ENCODE measurements at regions not wholly inside any gene's neighbourhood (a gene's known extent, or its start where the extent isn't known, plus 50 kb on each side); places are given as distances from the start of the nearest gene placed in this dataset.

GRCh38 chr11:91776655-91777054, 448.0 kb upstream of the FAT3 start:
- FAIRE-seq: no peak
- Histone ChIP-seq H3K4me1 (ENCODE audit: control insufficient read depth, extremely low read depth, insufficient read depth, low read length) (no peaks in the 10 kb centered on the region), H3K9me3 (replicated peaks; ENCODE audit: control insufficient read depth, insufficient read depth, low read length) (no peaks in the 10 kb centered on the region), H3K4me2 (ENCODE audit: insufficient read depth, low read length) (no peak overlapping the region), H3K79me2 (ENCODE audit: control insufficient read depth, insufficient read depth, low read length) (no peaks in the 10 kb centered on the region), H3K9me1 (replicated peaks; ENCODE audit: control insufficient read depth, extremely low read depth, insufficient read depth, low read length) (no peaks in the 10 kb centered on the region), H2AFZ (ENCODE audit: low read depth, low read length) (no peak overlapping the region), H3K9ac (replicated peaks; ENCODE audit: extremely low read depth, insufficient read depth, low read length) (no peak overlapping the region), H3K36me3 (ENCODE audit: control insufficient read depth in 2 of 2, extremely low read depth in 1 of 2, insufficient read depth in 2 of 2, low read length in 2 of 2) (no peaks in the 10 kb centered on the region), H4K20me1 (replicated peaks; ENCODE audit: control insufficient read depth, extremely low read depth, insufficient read depth, low read length) (no peaks in the 10 kb centered on the region), H3K27me3 (ENCODE audit: control insufficient read depth in 2 of 2, insufficient read depth in 2 of 2, low read length in 2 of 2) (no peaks in the 10 kb centered on the region), H3K27ac (ENCODE audit: insufficient read depth, low read depth, low read length) (no peak overlapping the region), H3K4me3 (replicated peaks in 1 of 3; ENCODE audit: insufficient read depth in 1 of 3, low read depth in 1 of 3, low read length in 3 of 3) (no peak overlapping the region)
- POLR2A ChIA-PET: no interaction called here
- dilution Hi-C loops (cut with MboI; ENCODE audit: extremely low pct_ligation_motif_present, low sequenced_read_pairs): no loop called here
- CTCF ChIA-PET: no interaction called here
- intact Hi-C loops (cut with micrococcal nuclease): no loop called here
- no TSS peak for BruUV-seq (replicated peaks)
- no peak for DNase-seq (ENCODE audit: low read depth, low spot score)
- no peak for TF ChIP-seq POLR2AphosphoS5 (IDR thresholded peaks at IDR 0.05; ENCODE audit: insufficient read depth, low read depth, low read length)
- no peak for TF ChIP-seq MAX (IDR thresholded peaks at IDR 0.05; ENCODE audit: insufficient read depth, insufficient read length)
- TF ChIP-seq FOS (IDR thresholded peaks at IDR 0.05; ENCODE audit: borderline replicate concordance, insufficient read depth, low read length): no peak
- TF ChIP-seq POLR2A (IDR thresholded peaks at IDR 0.05; ENCODE audit: low read depth, low read length): no peak
- no peak for TF ChIP-seq CTCF (IDR thresholded peaks at IDR 0.05; ENCODE audit: extremely low read depth in 1 of 2, insufficient read depth in 1 of 2, low read depth in 1 of 2, low read length in 2 of 2)
- no peak for TF ChIP-seq MYC (IDR thresholded peaks at IDR 0.05; ENCODE audit: low read depth, low read length)
- TF ChIP-seq GATA2 (IDR thresholded peaks at IDR 0.05; ENCODE audit: insufficient read depth, insufficient read length, low read depth, low read length): no peak
- no peak for TF ChIP-seq EZH2 (IDR thresholded peaks at IDR 0.05; ENCODE audit: borderline replicate concordance, low read depth, low read length, severe bottlenecking)
- TF ChIP-seq JUN (IDR thresholded peaks at IDR 0.05; ENCODE audit: borderline replicate concordance, insufficient read depth, insufficient read length, low read depth): no peak

All from endothelial cell of umbilical vein (primary cell).